ENCODE measurements at regions not wholly inside any gene's neighbourhood (a gene's known extent, or its start where the extent isn't known, plus 50 kb on each side); places are given as distances from the start of the nearest gene placed in this dataset.

DNA sequence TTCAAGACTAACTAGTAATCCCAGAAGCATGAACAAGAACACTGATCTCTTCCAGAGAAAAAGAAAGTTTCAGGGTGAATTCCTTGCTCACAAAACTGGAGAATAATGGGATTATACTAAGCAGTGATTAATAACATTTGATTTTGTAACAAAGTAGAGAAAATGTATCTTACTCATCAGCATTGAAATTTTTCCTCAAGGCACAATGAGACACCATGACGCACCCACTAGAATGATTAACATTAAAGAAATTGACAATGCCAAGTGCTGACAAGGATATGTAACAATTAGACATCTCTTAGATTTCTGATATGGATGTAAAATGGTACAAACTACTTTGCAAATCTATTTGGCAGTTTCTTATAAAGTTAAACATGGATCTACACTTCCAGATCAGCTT is 101.1 kb upstream of the EPHA4 start:
- Histone ChIP-seq H3K9me3 (no peaks in the 10 kb centered on the region), H3K36me3 (no peaks in the 10 kb centered on the region), H3K4me1 (no peaks in the 10 kb centered on the region), H3K27me3 (no peaks in the 10 kb centered on the region), H3K27ac (no peak overlapping the region), H3K4me3 (no peak overlapping the region)
- DNase-seq (ENCODE audit: low spot score in 2 of 2) = no peak
- TF ChIP-seq EP300 (IDR thresholded peaks at IDR 0.05) (no peak), POLR2A (IDR thresholded peaks at IDR 0.05) (no peak)
- TF ChIP-seq, protein P1, sequence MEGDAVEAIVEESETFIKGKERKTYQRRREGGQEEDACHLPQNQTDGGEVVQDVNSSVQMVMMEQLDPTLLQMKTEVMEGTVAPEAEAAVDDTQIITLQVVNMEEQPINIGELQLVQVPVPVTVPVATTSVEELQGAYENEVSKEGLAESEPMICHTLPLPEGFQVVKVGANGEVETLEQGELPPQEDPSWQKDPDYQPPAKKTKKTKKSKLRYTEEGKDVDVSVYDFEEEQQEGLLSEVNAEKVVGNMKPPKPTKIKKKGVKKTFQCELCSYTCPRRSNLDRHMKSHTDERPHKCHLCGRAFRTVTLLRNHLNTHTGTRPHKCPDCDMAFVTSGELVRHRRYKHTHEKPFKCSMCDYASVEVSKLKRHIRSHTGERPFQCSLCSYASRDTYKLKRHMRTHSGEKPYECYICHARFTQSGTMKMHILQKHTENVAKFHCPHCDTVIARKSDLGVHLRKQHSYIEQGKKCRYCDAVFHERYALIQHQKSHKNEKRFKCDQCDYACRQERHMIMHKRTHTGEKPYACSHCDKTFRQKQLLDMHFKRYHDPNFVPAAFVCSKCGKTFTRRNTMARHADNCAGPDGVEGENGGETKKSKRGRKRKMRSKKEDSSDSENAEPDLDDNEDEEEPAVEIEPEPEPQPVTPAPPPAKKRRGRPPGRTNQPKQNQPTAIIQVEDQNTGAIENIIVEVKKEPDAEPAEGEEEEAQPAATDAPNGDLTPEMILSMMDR (IDR thresholded peaks at IDR 0.05) = no peak
- WGBS, 2 donors = 90 to 97% methylated on average over 1 of the region's 1 CpG

DNA sequence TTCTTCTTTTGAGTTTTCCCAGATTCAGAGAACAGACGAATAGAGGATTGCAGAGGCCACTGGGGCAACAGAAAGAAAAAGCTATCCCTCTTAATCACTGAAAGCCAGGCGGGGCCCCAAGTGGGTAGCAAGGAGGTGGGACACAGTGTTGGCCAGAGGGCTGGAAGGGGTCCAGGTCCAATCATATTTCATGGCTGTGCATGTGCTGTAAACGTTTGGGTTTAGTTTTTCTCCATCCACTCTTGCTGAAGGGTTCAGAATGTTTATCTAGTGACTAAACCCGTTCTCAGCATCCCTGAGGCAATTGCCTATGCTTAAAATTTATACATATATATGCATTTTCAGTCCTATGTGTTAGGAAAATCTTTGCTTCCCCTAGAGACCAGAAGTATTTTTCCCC is 99.4 kb upstream of the EPHA4 start:
- Histone ChIP-seq H3K27me3 (no peaks in the 10 kb centered on the region), H3K4me3 (no peak overlapping the region), H3K36me3 (no peaks in the 10 kb centered on the region), H3K9me3 (no peaks in the 10 kb centered on the region), H3K27ac (no peak overlapping the region), H3K4me1 (no peaks in the 10 kb centered on the region)
- WGBS, 2 donors = 36 to 43% methylated on average over 4 of the region's 4 CpGs
- TF ChIP-seq EP300 (IDR thresholded peaks at IDR 0.05) (no peak), POLR2A (IDR thresholded peaks at IDR 0.05) (no peak)
- TF ChIP-seq, protein P1 (IDR thresholded peaks at IDR 0.05) = no peak
- no peak for DNase-seq (ENCODE audit: low spot score in 2 of 2)

DNA sequence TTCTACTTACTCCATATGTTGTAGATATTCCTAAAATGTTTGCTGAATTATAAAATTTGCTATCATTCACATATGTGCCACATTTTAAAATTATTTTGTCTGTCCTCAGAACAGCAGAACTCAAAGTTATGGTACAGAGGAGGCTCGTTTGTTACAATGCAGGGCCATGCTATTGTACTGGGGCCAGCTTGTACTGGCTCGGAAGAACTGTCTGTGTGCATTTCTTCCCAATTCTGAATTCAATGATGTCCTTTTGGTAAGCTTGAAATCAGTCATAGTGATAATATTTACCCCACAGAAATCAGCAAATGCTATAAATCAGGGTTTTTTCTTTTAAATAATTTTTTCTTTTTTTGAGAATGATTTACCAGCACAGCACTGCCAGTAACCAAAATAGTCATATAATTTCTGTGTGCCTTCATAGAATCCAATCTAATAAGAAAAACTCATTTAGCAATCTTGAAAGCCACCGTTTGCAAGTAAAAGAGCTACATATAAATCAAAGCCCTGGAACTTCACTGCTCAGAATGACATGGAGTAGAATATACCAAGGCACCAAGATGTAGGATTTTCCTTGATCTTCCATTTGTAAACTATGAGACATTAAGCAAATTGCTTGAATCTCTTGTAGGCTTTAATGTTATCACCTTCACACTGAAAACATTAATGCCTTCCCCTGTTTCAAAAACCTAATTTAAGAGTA is 90.7 kb upstream of the EPHA4 start:
- TF ChIP-seq POLR2A (IDR thresholded peaks at IDR 0.05) (no peak), EP300 (IDR thresholded peaks at IDR 0.05) (no peak)
- TF ChIP-seq, protein P1 (IDR thresholded peaks at IDR 0.05) = no peak
- Histone ChIP-seq H3K4me3 (no peak overlapping the region), H3K27ac (no peak overlapping the region), H3K9me3 (no peaks in the 10 kb centered on the region), H3K36me3 (no peaks in the 10 kb centered on the region), H3K27me3 (no peaks in the 10 kb centered on the region), H3K4me1 (no peaks in the 10 kb centered on the region)
- 69 to 70% methylated on average over 3 of the region's 3 CpGs for WGBS, 2 donors
- DNase-seq (ENCODE audit: low spot score in 2 of 2) = no peak

DNA sequence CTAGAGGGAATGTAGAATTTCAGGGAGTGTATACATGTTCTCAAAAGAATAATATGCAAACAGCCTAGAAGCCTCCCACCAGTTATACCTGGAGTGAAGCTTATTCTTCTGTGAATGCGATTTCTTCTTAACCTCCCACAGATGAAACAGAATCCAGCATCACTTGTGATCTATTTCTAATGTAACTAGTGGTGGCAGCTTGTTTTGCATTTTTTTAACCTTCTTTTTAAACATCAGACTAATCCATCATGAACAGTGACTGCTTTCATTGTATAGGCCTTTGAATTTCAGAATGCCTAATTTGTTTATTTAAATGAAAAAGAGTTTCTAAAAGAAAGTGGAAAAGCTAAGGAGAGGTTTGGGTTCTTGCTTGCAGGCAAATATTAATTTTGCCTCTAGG is 85.7 kb upstream of the EPHA4 start:
- no peak for DNase-seq (ENCODE audit: low spot score in 2 of 2)
- H3K27me3 ChIP-seq = no peaks in the 10 kb centered on the region
- no peaks in the 10 kb centered on the region for H3K4me1 ChIP-seq
- H3K4me3 ChIP-seq = no peak overlapping the region
- 57 to 72% methylated on average over 1 of the region's 1 CpG for WGBS, 2 donors
- H3K27ac ChIP-seq = no peak overlapping the region
- TF ChIP-seq, protein P1 (IDR thresholded peaks at IDR 0.05) = no peak
- no peak for TF ChIP-seq EP300 (IDR thresholded peaks at IDR 0.05)
- TF ChIP-seq POLR2A (IDR thresholded peaks at IDR 0.05) = no peak
- H3K9me3 ChIP-seq = no peaks in the 10 kb centered on the region
- no peaks in the 10 kb centered on the region for H3K36me3 ChIP-seq

DNA sequence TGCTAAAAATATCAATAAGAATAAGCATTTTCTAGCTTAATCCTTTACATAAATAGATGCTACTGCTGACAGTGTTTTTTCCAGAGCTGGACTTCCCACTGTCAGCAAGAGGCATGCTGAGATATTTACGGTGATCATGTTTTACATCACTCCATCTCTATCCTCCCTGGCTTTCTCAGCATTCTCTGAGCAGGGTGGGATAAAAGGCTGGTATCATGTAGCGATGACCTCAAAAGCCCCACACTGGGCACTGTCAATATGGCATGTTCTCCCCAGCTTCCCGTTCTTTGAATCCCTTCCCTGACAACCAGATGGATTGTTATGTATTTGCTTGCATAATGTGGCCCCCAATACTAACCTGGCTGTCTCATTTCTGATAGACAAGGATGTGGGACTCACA is 83.2 kb upstream of the EPHA4 start:
- Histone ChIP-seq H3K4me3 (no peak overlapping the region), H3K27ac (no peak overlapping the region), H3K36me3 (no peaks in the 10 kb centered on the region), H3K9me3 (no peaks in the 10 kb centered on the region), H3K27me3 (no peaks in the 10 kb centered on the region), H3K4me1 (no peaks in the 10 kb centered on the region)
- DNase-seq (ENCODE audit: low spot score in 2 of 2) = no peak
- TF ChIP-seq POLR2A (IDR thresholded peaks at IDR 0.05) (no peak), EP300 (IDR thresholded peaks at IDR 0.05) (no peak)
- TF ChIP-seq, protein P1 (IDR thresholded peaks at IDR 0.05) = no peak
- WGBS, 2 donors = 57 to 65% methylated on average over 3 of the region's 3 CpGs

Measured in tibial nerve (tissue), 4 donors.